GM12865 (cell line): ENCODE measurements at regions not wholly inside any gene's neighbourhood (a gene's known extent, or its start where the extent isn't known, plus 50 kb on each side); places are given as distances from the start of the nearest gene placed in this dataset.
"Not testable (repeated sequence)": the region's sequence is repeated elsewhere in the genome, so short reads cannot be mapped to it uniquely, and the experiment has no call there.

Experiments used
- DNase-seq: peaks from one replicate; pipeline ENCODE4 v3.0.0; 2010; ENCODE audit warnings: low read depth
- H3K4me3 ChIP-seq: 2 replicates; pipeline ENCODE4 v1.5.1; 2011; ENCODE audit warnings: mild to moderate bottlenecking, low read depth, low read length, control low read depth
- CTCF ChIP-seq: IDR thresholded peaks from 2 replicates; pipeline ENCODE4 v1.5.1; 2011; ENCODE audit warnings: low read length, control low read depth, low read depth, inconsistent platforms; ENCODE audit not compliant: insufficient read depth; ENCODE audit errors: missing control alignments

GRCh38 chr5:24167806-24168205, 477.0 kb downstream of the CDH10 start:
- TF ChIP-seq CTCF = no peak
- DNase-seq = no peak
- no peak overlapping the region for H3K4me3 ChIP-seq

- H3K4me3 ChIP-seq = no peak overlapping the region
- TF ChIP-seq CTCF = no peak
Measured at GRCh38 chr5:24170026-24170425, 474.8 kb downstream of the CDH10 start.

GRCh38 chr5:24170930-24171329, 473.8 kb downstream of the CDH10 start:
- not testable (repeated sequence) for DNase-seq, H3K4me3 ChIP-seq

More at GRCh38 chr5:24170026-24170425, 474.8 kb downstream of the CDH10 start:
- DNase-seq = no peak

GRCh38 chr5:24177821-24178220, 467.0 kb downstream of the CDH10 start:
- DNase-seq = no peak
- TF ChIP-seq CTCF = no peak
- H3K4me3 ChIP-seq = no peak overlapping the region

GRCh38 chr5:24183981-24184380, 460.8 kb downstream of the CDH10 start:
- DNase-seq = no peak
- no peak overlapping the region for H3K4me3 ChIP-seq
- no peak for TF ChIP-seq CTCF

- H3K4me3 ChIP-seq = no peak overlapping the region
- TF ChIP-seq CTCF = no peak
- DNase-seq = no peak
Measured at GRCh38 chr5:24188216-24188925, 456.4 kb downstream of the CDH10 start.

GRCh38 chr5:24196789-24197188, 448.0 kb downstream of the CDH10 start:
- no peak overlapping the region for H3K4me3 ChIP-seq
- no peak for TF ChIP-seq CTCF
- DNase-seq = no peak

- no peak for DNase-seq
- no peak overlapping the region for H3K4me3 ChIP-seq
- TF ChIP-seq CTCF = no peak
Measured at GRCh38 chr5:24208686-24209106, 436.1 kb downstream of the CDH10 start.
